OCI-LY7 (cell line): ENCODE measurements at regions not wholly inside any gene's neighbourhood (a gene's known extent, or its start where the extent isn't known, plus 50 kb on each side); places are given as distances from the start of the nearest gene placed in this dataset.

Experiments
- EZH2phosphoT487 ChIP-seq: fragments of 200-600 bp; sonication (generic); IDR thresholded peaks from 2 replicates; pipeline ENCODE4 v1.6.1; 2018; ENCODE audit warnings: low read depth, borderline replicate concordance, mild to moderate bottlenecking, mixed run types, antibody characterized with exemption, low read length, moderate library complexity, mixed read lengths
- TF ChIP-seq, protein P1 (sequence below): fragments of 200-600 bp; sonication (generic); conservative IDR thresholded peaks from 2 replicates; pipeline ENCODE4 v1.5.1; 2014; ENCODE audit warnings: mild to moderate bottlenecking, antibody characterized with exemption, low read length, moderate library complexity, mixed read lengths

DNA sequence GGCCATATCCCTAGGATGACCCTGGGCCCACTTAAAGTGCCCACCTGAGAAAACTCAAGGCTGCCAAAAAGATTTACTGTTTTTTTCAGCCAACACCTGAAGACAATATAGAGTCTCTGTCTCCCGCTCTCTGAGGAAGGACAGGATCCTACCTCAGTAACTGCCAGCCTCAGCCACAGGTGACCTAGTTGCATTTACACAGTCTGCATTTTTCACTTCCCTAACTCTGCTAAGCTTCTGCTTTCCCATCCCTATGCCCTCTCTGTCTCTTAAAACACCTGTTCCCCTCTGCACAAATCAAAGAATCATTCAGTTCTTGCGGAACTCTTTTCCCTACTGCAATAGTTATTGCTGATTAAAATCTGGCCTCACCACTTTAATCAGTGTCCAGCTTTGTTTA is 609.5 kb downstream of the UQCRFS1 start:
- TF ChIP-seq, protein P1, sequence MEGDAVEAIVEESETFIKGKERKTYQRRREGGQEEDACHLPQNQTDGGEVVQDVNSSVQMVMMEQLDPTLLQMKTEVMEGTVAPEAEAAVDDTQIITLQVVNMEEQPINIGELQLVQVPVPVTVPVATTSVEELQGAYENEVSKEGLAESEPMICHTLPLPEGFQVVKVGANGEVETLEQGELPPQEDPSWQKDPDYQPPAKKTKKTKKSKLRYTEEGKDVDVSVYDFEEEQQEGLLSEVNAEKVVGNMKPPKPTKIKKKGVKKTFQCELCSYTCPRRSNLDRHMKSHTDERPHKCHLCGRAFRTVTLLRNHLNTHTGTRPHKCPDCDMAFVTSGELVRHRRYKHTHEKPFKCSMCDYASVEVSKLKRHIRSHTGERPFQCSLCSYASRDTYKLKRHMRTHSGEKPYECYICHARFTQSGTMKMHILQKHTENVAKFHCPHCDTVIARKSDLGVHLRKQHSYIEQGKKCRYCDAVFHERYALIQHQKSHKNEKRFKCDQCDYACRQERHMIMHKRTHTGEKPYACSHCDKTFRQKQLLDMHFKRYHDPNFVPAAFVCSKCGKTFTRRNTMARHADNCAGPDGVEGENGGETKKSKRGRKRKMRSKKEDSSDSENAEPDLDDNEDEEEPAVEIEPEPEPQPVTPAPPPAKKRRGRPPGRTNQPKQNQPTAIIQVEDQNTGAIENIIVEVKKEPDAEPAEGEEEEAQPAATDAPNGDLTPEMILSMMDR, result no peak
- no peak for TF ChIP-seq EZH2phosphoT487
